ENCODE measurements at regions not wholly inside any gene's neighbourhood (a gene's known extent, or its start where the extent isn't known, plus 50 kb on each side); places are given as distances from the start of the nearest gene placed in this dataset.

- no peak for TF ChIP-seq CTCF (IDR thresholded peaks at IDR 0.05; ENCODE audit: insufficient read depth, low read length)
- TF ChIP-seq POLR2AphosphoS5 (IDR thresholded peaks at IDR 0.05; ENCODE audit: low read depth) = no peak
- TF ChIP-seq REST (IDR thresholded peaks at IDR 0.05; ENCODE audit: insufficient replicate concordance, low read depth) = no peak
- no peak for TF ChIP-seq GABPA (IDR thresholded peaks at IDR 0.05; ENCODE audit: low read depth)
Measured at GRCh38 chr2:207300817-207301216, 135.1 kb upstream of the KLF7 start.

All from HL-60 (cell line).